ENCODE measurements at regions not wholly inside any gene's neighbourhood (a gene's known extent, or its start where the extent isn't known, plus 50 kb on each side); places are given as distances from the start of the nearest gene placed in this dataset.

DNA sequence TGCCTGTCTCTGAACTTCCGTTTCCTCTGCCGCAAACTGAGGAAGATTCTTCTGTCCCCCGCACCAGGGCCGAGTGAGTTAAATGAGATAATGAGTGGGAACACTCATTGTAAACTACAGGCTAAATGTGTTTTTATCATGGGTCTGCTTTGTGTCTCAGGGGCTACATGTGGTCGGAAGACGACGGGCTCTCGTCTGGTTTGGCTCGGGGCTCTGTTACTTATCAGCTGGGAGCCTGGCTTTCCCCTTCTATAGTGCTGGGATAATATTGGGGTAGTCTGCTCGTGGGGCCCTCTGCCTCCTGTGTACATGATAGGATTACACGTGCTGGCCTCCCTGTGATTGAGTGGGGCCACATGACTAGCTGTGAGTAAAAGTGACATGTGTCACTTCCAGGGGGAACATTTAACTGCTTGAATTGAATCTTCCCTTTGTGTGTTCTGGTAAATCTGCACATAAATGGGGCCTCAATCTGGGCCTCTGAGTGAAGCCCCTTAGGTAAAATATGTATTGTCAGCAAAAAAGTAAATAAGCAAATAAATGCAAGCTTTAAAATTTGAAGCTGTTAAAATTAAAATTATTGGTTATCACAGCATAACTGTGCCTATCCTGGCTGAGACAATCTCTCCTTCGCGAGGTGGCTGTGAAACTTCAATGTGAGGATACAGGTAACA, 86.9 kb upstream of the SH3PXD2B start:
- TF ChIP-seq KDM1A (IDR thresholded peaks at IDR 0.05; ENCODE audit: borderline replicate concordance): no peak
- no peak for TF ChIP-seq POLR2AphosphoS5 (IDR thresholded peaks at IDR 0.05; ENCODE audit: low read length)
- TF ChIP-seq MYC (IDR thresholded peaks at IDR 0.05; ENCODE audit: insufficient read depth, insufficient read length, insufficient replicate concordance, low read length, severe bottlenecking): no peak
- TF ChIP-seq, protein P1, sequence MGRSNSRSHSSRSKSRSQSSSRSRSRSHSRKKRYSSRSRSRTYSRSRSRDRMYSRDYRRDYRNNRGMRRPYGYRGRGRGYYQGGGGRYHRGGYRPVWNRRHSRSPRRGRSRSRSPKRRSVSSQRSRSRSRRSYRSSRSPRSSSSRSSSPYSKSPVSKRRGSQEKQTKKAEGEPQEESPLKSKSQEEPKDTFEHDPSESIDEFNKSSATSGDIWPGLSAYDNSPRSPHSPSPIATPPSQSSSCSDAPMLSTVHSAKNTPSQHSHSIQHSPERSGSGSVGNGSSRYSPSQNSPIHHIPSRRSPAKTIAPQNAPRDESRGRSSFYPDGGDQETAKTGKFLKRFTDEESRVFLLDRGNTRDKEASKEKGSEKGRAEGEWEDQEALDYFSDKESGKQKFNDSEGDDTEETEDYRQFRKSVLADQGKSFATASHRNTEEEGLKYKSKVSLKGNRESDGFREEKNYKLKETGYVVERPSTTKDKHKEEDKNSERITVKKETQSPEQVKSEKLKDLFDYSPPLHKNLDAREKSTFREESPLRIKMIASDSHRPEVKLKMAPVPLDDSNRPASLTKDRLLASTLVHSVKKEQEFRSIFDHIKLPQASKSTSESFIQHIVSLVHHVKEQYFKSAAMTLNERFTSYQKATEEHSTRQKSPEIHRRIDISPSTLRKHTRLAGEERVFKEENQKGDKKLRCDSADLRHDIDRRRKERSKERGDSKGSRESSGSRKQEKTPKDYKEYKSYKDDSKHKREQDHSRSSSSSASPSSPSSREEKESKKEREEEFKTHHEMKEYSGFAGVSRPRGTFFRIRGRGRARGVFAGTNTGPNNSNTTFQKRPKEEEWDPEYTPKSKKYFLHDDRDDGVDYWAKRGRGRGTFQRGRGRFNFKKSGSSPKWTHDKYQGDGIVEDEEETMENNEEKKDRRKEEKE (IDR thresholded peaks at IDR 0.05): no peak
- TF ChIP-seq CREB1 (IDR thresholded peaks at IDR 0.05; ENCODE audit: low read depth): no peak
- TF ChIP-seq, protein P2, sequence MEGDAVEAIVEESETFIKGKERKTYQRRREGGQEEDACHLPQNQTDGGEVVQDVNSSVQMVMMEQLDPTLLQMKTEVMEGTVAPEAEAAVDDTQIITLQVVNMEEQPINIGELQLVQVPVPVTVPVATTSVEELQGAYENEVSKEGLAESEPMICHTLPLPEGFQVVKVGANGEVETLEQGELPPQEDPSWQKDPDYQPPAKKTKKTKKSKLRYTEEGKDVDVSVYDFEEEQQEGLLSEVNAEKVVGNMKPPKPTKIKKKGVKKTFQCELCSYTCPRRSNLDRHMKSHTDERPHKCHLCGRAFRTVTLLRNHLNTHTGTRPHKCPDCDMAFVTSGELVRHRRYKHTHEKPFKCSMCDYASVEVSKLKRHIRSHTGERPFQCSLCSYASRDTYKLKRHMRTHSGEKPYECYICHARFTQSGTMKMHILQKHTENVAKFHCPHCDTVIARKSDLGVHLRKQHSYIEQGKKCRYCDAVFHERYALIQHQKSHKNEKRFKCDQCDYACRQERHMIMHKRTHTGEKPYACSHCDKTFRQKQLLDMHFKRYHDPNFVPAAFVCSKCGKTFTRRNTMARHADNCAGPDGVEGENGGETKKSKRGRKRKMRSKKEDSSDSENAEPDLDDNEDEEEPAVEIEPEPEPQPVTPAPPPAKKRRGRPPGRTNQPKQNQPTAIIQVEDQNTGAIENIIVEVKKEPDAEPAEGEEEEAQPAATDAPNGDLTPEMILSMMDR (IDR thresholded peaks at IDR 0.05 in 2 of 3, conservative IDR thresholded peaks at IDR 0.05 in 1 of 3; ENCODE audit: control insufficient read depth in 2 of 3, extremely low read depth in 1 of 3, insufficient read depth in 1 of 3, low read depth in 3 of 3, low read length in 3 of 3): no peak
- TF ChIP-seq NR2F1 (conservative IDR thresholded peaks at IDR 0.05): no peak
- TF ChIP-seq SMAD5 (IDR thresholded peaks at IDR 0.05; ENCODE audit: low read depth): no peak
- TF ChIP-seq TBL1XR1 (IDR thresholded peaks at IDR 0.05; ENCODE audit: low read depth, low read length): no peak

Measured in GM12878 (cell line).